ENCODE measurements at regions not wholly inside any gene's neighbourhood (a gene's known extent, or its start where the extent isn't known, plus 50 kb on each side); places are given as distances from the start of the nearest gene placed in this dataset.
"Not testable (repeated sequence)": the region's sequence is repeated elsewhere in the genome, so short reads cannot be mapped to it uniquely, and the experiment has no call there.

- Histone ChIP-seq H2AFZ (ENCODE audit: low read depth) (no peak overlapping the region), H3K27ac (no peak overlapping the region), H4K20me1 (ENCODE audit: insufficient read depth) (no peaks in the 10 kb centered on the region), H3K27me3 (ENCODE audit: insufficient read depth, low read depth) (no peaks in the 10 kb centered on the region), H3K4me2 (no peak overlapping the region), H3K36me3 (ENCODE audit: insufficient read depth) (no peaks in the 10 kb centered on the region), H3K79me2 (ENCODE audit: insufficient read depth, low read depth) (no peaks in the 10 kb centered on the region), H3K4me3 (IDR thresholded peaks at IDR 0.05; ENCODE audit: insufficient read depth, low read depth, low read length) (no peak overlapping the region), H3K4me1 (ENCODE audit: low read depth, poor library complexity, severe bottlenecking) (no peaks in the 10 kb centered on the region), H3K9ac (no peak overlapping the region)
- TF ChIP-seq CTCF (conservative IDR thresholded peaks at IDR 0.05; ENCODE audit: low read depth, low read length): no peak
Observed at GRCh38 chr22:34620161-34620560, 445.8 kb upstream of the ISX start.

- Histone ChIP-seq H3K79me2 (ENCODE audit: insufficient read depth, low read depth) (no peaks in the 10 kb centered on the region), H3K4me1 (ENCODE audit: low read depth, poor library complexity, severe bottlenecking) (no peaks in the 10 kb centered on the region), H3K9ac (no peak overlapping the region), H3K36me3 (ENCODE audit: insufficient read depth) (no peaks in the 10 kb centered on the region), H3K27ac (no peak overlapping the region), H3K27me3 (ENCODE audit: insufficient read depth, low read depth) (no peaks in the 10 kb centered on the region), H2AFZ (ENCODE audit: low read depth) (no peak overlapping the region), H4K20me1 (ENCODE audit: insufficient read depth) (no peaks in the 10 kb centered on the region), H3K4me3 (IDR thresholded peaks at IDR 0.05; ENCODE audit: insufficient read depth, low read depth, low read length) (no peak overlapping the region), H3K4me2 (no peak overlapping the region)
- no peak for TF ChIP-seq CTCF (conservative IDR thresholded peaks at IDR 0.05; ENCODE audit: low read depth, low read length)
Observed at GRCh38 chr22:34620832-34621231, 445.1 kb upstream of the ISX start.

- H3K27me3 ChIP-seq (ENCODE audit: insufficient read depth, low read depth): no peaks in the 10 kb centered on the region
- TF ChIP-seq CTCF (conservative IDR thresholded peaks at IDR 0.05; ENCODE audit: low read depth, low read length): no peak
Observed at GRCh38 chr22:34622602-34623001, 443.4 kb upstream of the ISX start.

GRCh38 chr22:34623580-34623979 lies 442.4 kb upstream of the ISX start:
- no peak overlapping the region for H2AFZ ChIP-seq (ENCODE audit: low read depth)

More at GRCh38 chr22:34622602-34623001, 443.4 kb upstream of the ISX start:
- Histone ChIP-seq H2AFZ (ENCODE audit: low read depth) (no peak overlapping the region), H3K36me3 (ENCODE audit: insufficient read depth) (no peaks in the 10 kb centered on the region), H3K4me3 (IDR thresholded peaks at IDR 0.05; ENCODE audit: insufficient read depth, low read depth, low read length) (no peak overlapping the region), H3K27ac (no peak overlapping the region), H3K4me1 (ENCODE audit: low read depth, poor library complexity, severe bottlenecking) (no peaks in the 10 kb centered on the region), H3K79me2 (ENCODE audit: insufficient read depth, low read depth) (no peaks in the 10 kb centered on the region), H3K4me2 (no peak overlapping the region), H3K9ac (no peak overlapping the region), H4K20me1 (ENCODE audit: insufficient read depth) (no peaks in the 10 kb centered on the region)

GRCh38 chr22:34625892-34626291 lies 440.1 kb upstream of the ISX start:
- H3K9ac ChIP-seq; H3K27me3 ChIP-seq (ENCODE audit: insufficient read depth, low read depth); H3K4me1 ChIP-seq (ENCODE audit: low read depth, poor library complexity, severe bottlenecking); H3K4me3 ChIP-seq (IDR thresholded peaks at IDR 0.05; ENCODE audit: insufficient read depth, low read depth, low read length); H3K36me3 ChIP-seq (ENCODE audit: insufficient read depth); H3K4me2 ChIP-seq; H3K27ac ChIP-seq; H2AFZ ChIP-seq (ENCODE audit: low read depth); H4K20me1 ChIP-seq (ENCODE audit: insufficient read depth); H3K79me2 ChIP-seq (ENCODE audit: insufficient read depth, low read depth): not testable (repeated sequence)

More at GRCh38 chr22:34623580-34623979, 442.4 kb upstream of the ISX start:
- H3K36me3 ChIP-seq (ENCODE audit: insufficient read depth): no peaks in the 10 kb centered on the region
- no peak overlapping the region for H3K4me3 ChIP-seq (IDR thresholded peaks at IDR 0.05; ENCODE audit: insufficient read depth, low read depth, low read length)
- H3K9ac ChIP-seq: no peak overlapping the region
- H3K27ac ChIP-seq: no peak overlapping the region
- H3K79me2 ChIP-seq (ENCODE audit: insufficient read depth, low read depth): no peaks in the 10 kb centered on the region
- TF ChIP-seq CTCF (conservative IDR thresholded peaks at IDR 0.05; ENCODE audit: low read depth, low read length): no peak
- H3K4me2 ChIP-seq: no peak overlapping the region
- H4K20me1 ChIP-seq (ENCODE audit: insufficient read depth): no peaks in the 10 kb centered on the region
- no peaks in the 10 kb centered on the region for H3K4me1 ChIP-seq (ENCODE audit: low read depth, poor library complexity, severe bottlenecking)
- H3K27me3 ChIP-seq (ENCODE audit: insufficient read depth, low read depth): no peaks in the 10 kb centered on the region

All from KMS-11 (cell line).